ENCODE measurements at regions not wholly inside any gene's neighbourhood (a gene's known extent, or its start where the extent isn't known, plus 50 kb on each side); places are given as distances from the start of the nearest gene placed in this dataset.
"Not testable (repeated sequence)": the region's sequence is repeated elsewhere in the genome, so short reads cannot be mapped to it uniquely, and the experiment has no call there.

DNA sequence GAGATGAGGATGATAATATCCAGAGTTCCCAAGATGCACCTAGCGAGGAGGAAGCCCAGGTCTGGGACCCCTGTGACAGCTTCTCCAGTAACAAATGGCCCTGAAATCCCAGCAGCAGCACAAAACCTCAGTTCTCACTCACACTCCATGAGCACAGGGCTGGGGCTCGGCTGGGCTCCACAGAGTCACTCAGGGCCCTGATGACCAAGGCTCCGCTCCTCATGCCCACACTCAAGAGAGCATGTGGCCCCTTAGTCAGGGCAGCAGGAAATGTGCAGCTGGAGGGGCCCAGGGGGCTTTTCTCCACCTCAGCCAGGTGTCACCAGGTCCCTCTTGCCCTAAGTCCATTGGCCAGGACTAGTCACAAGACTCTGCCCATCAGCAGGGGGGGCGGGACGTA is 242.7 kb upstream of the SFSWAP start:
- TF ChIP-seq, protein P1, sequence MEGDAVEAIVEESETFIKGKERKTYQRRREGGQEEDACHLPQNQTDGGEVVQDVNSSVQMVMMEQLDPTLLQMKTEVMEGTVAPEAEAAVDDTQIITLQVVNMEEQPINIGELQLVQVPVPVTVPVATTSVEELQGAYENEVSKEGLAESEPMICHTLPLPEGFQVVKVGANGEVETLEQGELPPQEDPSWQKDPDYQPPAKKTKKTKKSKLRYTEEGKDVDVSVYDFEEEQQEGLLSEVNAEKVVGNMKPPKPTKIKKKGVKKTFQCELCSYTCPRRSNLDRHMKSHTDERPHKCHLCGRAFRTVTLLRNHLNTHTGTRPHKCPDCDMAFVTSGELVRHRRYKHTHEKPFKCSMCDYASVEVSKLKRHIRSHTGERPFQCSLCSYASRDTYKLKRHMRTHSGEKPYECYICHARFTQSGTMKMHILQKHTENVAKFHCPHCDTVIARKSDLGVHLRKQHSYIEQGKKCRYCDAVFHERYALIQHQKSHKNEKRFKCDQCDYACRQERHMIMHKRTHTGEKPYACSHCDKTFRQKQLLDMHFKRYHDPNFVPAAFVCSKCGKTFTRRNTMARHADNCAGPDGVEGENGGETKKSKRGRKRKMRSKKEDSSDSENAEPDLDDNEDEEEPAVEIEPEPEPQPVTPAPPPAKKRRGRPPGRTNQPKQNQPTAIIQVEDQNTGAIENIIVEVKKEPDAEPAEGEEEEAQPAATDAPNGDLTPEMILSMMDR (IDR thresholded peaks at IDR 0.05; ENCODE audit: poor library complexity), result no peak
- TF ChIP-seq EZH2 (IDR thresholded peaks at IDR 0.05; ENCODE audit: borderline replicate concordance), result no peak
- TF ChIP-seq EZH2phosphoT487 (IDR thresholded peaks at IDR 0.05; ENCODE audit: low read depth, severe bottlenecking, unreplicated experiment), result no peak
- Histone ChIP-seq H3K4me1 (ENCODE audit: insufficient read depth) (no peaks in the 10 kb centered on the region), H3K9me3 (ENCODE audit: low read depth) (no peaks in the 10 kb centered on the region), H3K27ac (no peak overlapping the region), H3K9me2 (replicated peaks; ENCODE audit: insufficient read depth) (no peaks in the 10 kb centered on the region), H3K79me2 (no peaks in the 10 kb centered on the region), H3K36me3 (replicated peaks; ENCODE audit: insufficient read depth, low read depth) (no peaks in the 10 kb centered on the region), H4K20me1 (ENCODE audit: insufficient read depth, poor library complexity, severe bottlenecking) (no peaks in the 10 kb centered on the region), H3K27me3 (no peaks in the 10 kb centered on the region), H3K4me2 (no peak overlapping the region), H2AFZ (no peak overlapping the region), H3K4me3 (no peak overlapping the region)
- no peak for DNase-seq (ENCODE audit: low spot score)
- WGBS (ENCODE audit: low lambda C conversion rate, missing lambda C conversion rate), result 94% methylated on average over 5 of the region's 5 CpGs

DNA sequence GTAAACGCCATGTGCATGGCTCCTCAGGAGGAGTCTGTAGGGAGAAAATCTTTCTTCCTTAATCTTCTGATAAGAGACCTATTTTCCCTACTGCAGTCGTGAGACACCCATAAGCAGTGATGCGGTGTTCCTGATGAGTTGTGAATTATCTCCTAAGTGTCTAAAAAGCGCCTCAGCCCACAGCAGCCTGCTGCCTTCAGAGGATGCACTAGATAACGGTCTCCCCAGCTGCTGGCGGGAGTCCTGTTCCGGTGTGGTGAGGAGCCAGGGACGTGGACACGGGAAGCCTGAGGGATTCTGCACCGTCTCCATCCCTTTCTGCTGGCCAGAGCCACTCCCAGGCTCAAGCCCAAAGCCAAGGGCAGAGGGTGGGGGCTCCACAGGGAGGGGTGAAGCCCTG is 240.9 kb upstream of the SFSWAP start:
- H3K4me3 ChIP-seq, H3K27ac ChIP-seq: not testable (repeated sequence)

DNA sequence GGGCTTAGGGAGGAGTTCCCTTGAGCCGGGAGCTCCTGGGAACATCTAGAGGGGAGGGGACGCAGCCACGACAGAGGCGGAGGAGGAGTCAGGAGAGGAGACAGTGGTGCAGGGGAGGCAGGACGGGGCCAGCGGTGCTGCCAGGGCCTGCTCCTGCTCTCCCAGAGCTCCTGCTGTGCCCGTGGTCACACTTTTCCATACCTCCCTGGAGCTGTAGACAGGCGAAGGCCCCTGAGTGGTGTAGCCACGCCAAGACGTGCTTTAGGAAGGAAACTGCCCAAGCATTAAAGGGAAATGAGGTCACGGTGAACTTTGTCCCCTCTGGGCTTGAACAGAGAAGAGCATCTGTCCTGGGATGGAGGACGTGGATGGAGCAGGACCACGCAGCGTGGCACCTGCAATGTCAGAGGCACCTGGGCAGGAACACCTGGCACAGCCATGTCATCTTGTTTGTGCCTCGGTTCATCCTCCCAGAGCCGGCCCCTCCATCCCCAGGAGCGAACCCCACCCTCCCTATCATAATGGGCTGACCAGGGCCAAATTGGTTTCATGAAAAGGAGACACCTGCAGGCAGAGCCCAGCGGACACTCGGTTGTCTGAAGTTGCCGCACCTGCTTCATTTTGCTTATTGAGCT is 239.5 kb upstream of the SFSWAP start:
- Histone ChIP-seq H3K4me2 (no peak overlapping the region), H2AFZ (no peak overlapping the region), H3K9me2 (replicated peaks; ENCODE audit: insufficient read depth) (no peaks in the 10 kb centered on the region), H3K27ac (no peak overlapping the region), H3K4me3 (no peak overlapping the region), H3K36me3 (replicated peaks; ENCODE audit: insufficient read depth, low read depth) (no peaks in the 10 kb centered on the region), H4K20me1 (ENCODE audit: insufficient read depth, poor library complexity, severe bottlenecking) (no peaks in the 10 kb centered on the region), H3K9me3 (ENCODE audit: low read depth) (no peaks in the 10 kb centered on the region), H3K27me3 (no peaks in the 10 kb centered on the region), H3K4me1 (ENCODE audit: insufficient read depth) (no peaks in the 10 kb centered on the region), H3K79me2 (no peaks in the 10 kb centered on the region)
- TF ChIP-seq EZH2phosphoT487 (IDR thresholded peaks at IDR 0.05; ENCODE audit: low read depth, severe bottlenecking, unreplicated experiment), result no peak
- no peak for TF ChIP-seq EZH2 (IDR thresholded peaks at IDR 0.05; ENCODE audit: borderline replicate concordance)
- TF ChIP-seq, protein P1 (IDR thresholded peaks at IDR 0.05; ENCODE audit: poor library complexity), result no peak
- WGBS (ENCODE audit: low lambda C conversion rate, missing lambda C conversion rate), result 66% methylated on average over 20 of the region's 20 CpGs
- DNase-seq (ENCODE audit: low spot score), result no peak

More for the DNA sequence above, 240.9 kb upstream of the SFSWAP start:
- not testable (repeated sequence) for H3K4me1 ChIP-seq (ENCODE audit: insufficient read depth); H3K79me2 ChIP-seq; H3K36me3 ChIP-seq (replicated peaks; ENCODE audit: insufficient read depth, low read depth); DNase-seq (ENCODE audit: low spot score); H3K27me3 ChIP-seq; H3K4me2 ChIP-seq; H4K20me1 ChIP-seq (ENCODE audit: insufficient read depth, poor library complexity, severe bottlenecking); H3K9me3 ChIP-seq (ENCODE audit: low read depth); H2AFZ ChIP-seq; H3K9me2 ChIP-seq (replicated peaks; ENCODE audit: insufficient read depth)
- WGBS (ENCODE audit: low lambda C conversion rate, missing lambda C conversion rate), result 63% methylated on average over 4 of the region's 10 CpGs

DNA sequence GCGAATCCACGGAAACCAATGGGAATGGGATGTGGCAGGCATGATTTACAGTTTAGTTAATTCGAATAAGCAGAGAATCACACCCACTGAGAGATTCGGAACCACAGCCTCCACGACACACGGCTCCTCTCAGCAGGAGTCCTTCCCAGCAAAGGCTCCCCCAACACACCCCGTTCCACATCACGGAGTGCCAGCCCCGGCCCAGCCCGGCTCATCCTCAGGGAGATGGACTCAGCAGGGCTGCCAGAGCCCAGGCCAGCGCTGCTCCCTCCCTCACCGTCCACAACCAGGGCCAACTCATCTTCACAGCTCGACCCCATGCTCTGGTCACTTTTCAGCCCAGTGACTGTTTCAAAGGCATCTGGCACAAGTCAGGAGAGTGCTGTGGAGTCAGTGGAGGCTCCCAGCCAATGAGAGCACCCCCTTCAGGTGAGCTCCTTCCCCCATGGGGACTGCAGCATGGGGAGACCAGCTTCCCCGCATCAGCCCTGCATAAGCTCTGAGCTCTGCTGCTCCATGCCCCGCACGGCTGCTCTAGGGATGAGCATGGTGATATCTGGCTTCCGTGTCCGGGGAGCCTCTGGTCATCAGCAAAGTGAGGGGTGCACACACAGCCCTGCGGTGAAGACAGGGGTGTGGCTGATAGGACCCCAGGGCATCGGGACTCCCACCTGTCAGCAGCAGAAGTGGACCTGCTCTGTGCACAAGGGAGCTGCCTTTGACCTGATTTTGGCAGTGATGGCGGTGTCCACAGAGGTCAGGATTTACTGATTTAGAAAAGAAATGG is 238.8 kb upstream of the SFSWAP start:
- Histone ChIP-seq H3K4me2 (no peak overlapping the region), H3K27ac (no peak overlapping the region), H3K4me3 (no peak overlapping the region), H3K9me3 (ENCODE audit: low read depth) (no peaks in the 10 kb centered on the region), H3K79me2 (no peaks in the 10 kb centered on the region), H2AFZ (no peak overlapping the region), H3K36me3 (replicated peaks; ENCODE audit: insufficient read depth, low read depth) (no peaks in the 10 kb centered on the region), H3K4me1 (ENCODE audit: insufficient read depth) (no peaks in the 10 kb centered on the region), H3K9me2 (replicated peaks; ENCODE audit: insufficient read depth) (no peaks in the 10 kb centered on the region), H4K20me1 (ENCODE audit: insufficient read depth, poor library complexity, severe bottlenecking) (no peaks in the 10 kb centered on the region), H3K27me3 (no peaks in the 10 kb centered on the region)
- TF ChIP-seq EZH2phosphoT487 (IDR thresholded peaks at IDR 0.05; ENCODE audit: low read depth, severe bottlenecking, unreplicated experiment) (no peak), EZH2 (IDR thresholded peaks at IDR 0.05; ENCODE audit: borderline replicate concordance) (no peak)
- TF ChIP-seq, protein P1 (IDR thresholded peaks at IDR 0.05; ENCODE audit: poor library complexity), result no peak
- DNase-seq (ENCODE audit: low spot score), result no peak
- WGBS (ENCODE audit: low lambda C conversion rate, missing lambda C conversion rate), result 80% methylated on average over 21 of the region's 21 CpGs
